HepG2 (cell line): ENCODE measurements at regions not wholly inside any gene's neighbourhood (a gene's known extent, or its start where the extent isn't known, plus 50 kb on each side); places are given as distances from the start of the nearest gene placed in this dataset.

Source experiments
- ATAC-seq: fragments of 200-7000 bp; cut with Tn5 transposase; 3 replicates; pipeline ENCODE4 v1.9.1; 2020; ENCODE audit warnings: mild to moderate bottlenecking, moderate library complexity
- BruUV-seq: library from RNA; stranded (reverse); fragments of 400-500 nt; replicated peaks from 2 replicates; lab custom pipeline; 2021; lab: Mats Ljungman, UMichigan
- CTCF ChIA-PET: fragments of 300-600 bp; formaldehyde crosslinking; extraction: SDS; loops from one replicate; lab custom pipeline; 2021; ENCODE audit warnings: low total read pairs, inconsistent platforms, low intra/inter-chr PET ratio; lab: Yijun Ruan, JAX
- POLR2A ChIA-PET: fragments of 350-600 bp; sonication (Branson Sonifier 250); formaldehyde crosslinking; loops from one replicate; lab custom pipeline; 2020; ENCODE audit warnings: antibody characterized with exemption, inconsistent platforms; lab: Yijun Ruan, JAX
- DNase-seq: peaks from one replicate; pipeline ENCODE4 v3.0.0-alpha.2; 2015; ENCODE audit warnings: low spot score
- FAIRE-seq: peaks from 3 replicates; lab custom pipeline; 2011; peaks lifted over from hg19 to GRCh38; lab: Jason Lieb, UNC
- H2AFZ ChIP-seq: one replicate; pipeline ENCODE4 v1.6.1; 2011; ENCODE audit warnings: low read length, inconsistent platforms
- H3K27ac ChIP-seq: fragments of 300-600 bp; 3 replicates; pipeline ENCODE4 v1.8.0; 2011; ENCODE audit warnings: mixed run types, mild to moderate bottlenecking, mixed read lengths, low read length, inconsistent platforms; ENCODE audit not compliant: insufficient read depth; ENCODE audit errors: extremely low read length
- H3K27me3 ChIP-seq, 2 experiments: fragments of 200-600 bp in 1 of 2; 2 replicates in 1 of 2; 3 replicates in 1 of 2; pipeline versions ENCODE4 v1.6.0 to v1.8.0; 2011; ENCODE audit warnings: low read length in 2 of 2, mild to moderate bottlenecking in 2 of 2, moderate library complexity in 2 of 2, inconsistent platforms in 1 of 2; ENCODE audit not compliant: insufficient read depth in 2 of 2, control insufficient read depth in 1 of 2
- H3K36me3 ChIP-seq, 2 experiments: fragments of 200-600 bp in 1 of 2; replicated peaks in 1 of 2; 2 replicates in 1 of 2; 3 replicates in 1 of 2; pipeline versions ENCODE4 v1.5.1 to v1.8.0; 2011; ENCODE audit warnings: low read length in 2 of 2, inconsistent platforms in 1 of 2; ENCODE audit not compliant: insufficient read depth in 2 of 2, control insufficient read depth in 1 of 2
- H3K4me1 ChIP-seq: 2 replicates; pipeline ENCODE4 v1.5.1; 2012; ENCODE audit warnings: low read length, inconsistent platforms; ENCODE audit not compliant: insufficient read depth
- H3K4me2 ChIP-seq: 2 replicates; pipeline ENCODE4 v1.6.0; 2011; ENCODE audit warnings: low read depth, low read length, inconsistent platforms
- H3K4me3 ChIP-seq, 3 experiments: fragments of 200-600 bp in 1 of 3; sonication (generic), shearing (Covaris generic) in 1 of 3; replicated peaks in 1 of 3; 2 replicates each; pipeline ENCODE4 v1.5.1; 2011 to 2016; ENCODE audit warnings: low read length in 3 of 3, inconsistent platforms in 2 of 3, low read depth in 2 of 3, mild to moderate bottlenecking in 2 of 3, control low read depth in 1 of 3, mixed read lengths in 1 of 3; ENCODE audit not compliant: insufficient read depth in 1 of 3
- H3K79me2 ChIP-seq: one replicate; pipeline ENCODE4 v1.6.1; 2011; ENCODE audit warnings: low read length, inconsistent platforms; ENCODE audit not compliant: insufficient read depth
- H3K9ac ChIP-seq: 2 replicates; pipeline ENCODE4 v1.6.0; 2011; ENCODE audit warnings: mild to moderate bottlenecking, low read depth, low read length, inconsistent platforms; ENCODE audit not compliant: insufficient read depth
- H3K9me3 ChIP-seq: 2 replicates; pipeline ENCODE4 v1.5.1; 2012; ENCODE audit warnings: mild to moderate bottlenecking, low read length
- H4K20me1 ChIP-seq: 2 replicates; pipeline ENCODE4 v1.6.0; 2011; ENCODE audit warnings: inconsistent platforms, mild to moderate bottlenecking, low read length, moderate library complexity; ENCODE audit not compliant: insufficient read depth
- ARHGAP35 ChIP-seq: sonication (generic); formaldehyde crosslinking; IDR thresholded peaks from 2 replicates; pipeline ENCODE4 v1.9.0; 2022; ENCODE audit warnings: mild to moderate bottlenecking, inconsistent platforms, moderate library complexity, missing genetic modification reagents, borderline replicate concordance
- CSRNP2 ChIP-seq: sonication (generic); formaldehyde crosslinking; conservative IDR thresholded peaks from 2 replicates; pipeline ENCODE4 v1.8.0; 2022; ENCODE audit warnings: low read depth, missing genetic modification reagents
- DDIT3 ChIP-seq: sonication (generic); formaldehyde crosslinking; IDR thresholded peaks from 2 replicates; pipeline ENCODE4 v1.4.0; 2020; ENCODE audit warnings: mild to moderate bottlenecking, missing genetic modification reagents
- MXD4 ChIP-seq: IDR thresholded peaks from 2 replicates; pipeline ENCODE4 v1.6.1; 2016; ENCODE audit warnings: mild to moderate bottlenecking, missing biosample characterization, missing genetic modification reagents
- SALL1 ChIP-seq: sonication (generic); formaldehyde crosslinking; IDR thresholded peaks from 2 replicates; pipeline ENCODE4 v1.8.0; 2022; ENCODE audit warnings: mild to moderate bottlenecking, missing genetic modification reagents
- SIX1 ChIP-seq: sonication (generic); formaldehyde crosslinking; IDR thresholded peaks from 2 replicates; pipeline ENCODE4 v1.4.0; 2020; ENCODE audit warnings: missing genetic modification reagents, borderline replicate concordance
- SMARCC2 ChIP-seq: fragments of 450-650 bp; IDR thresholded peaks from 2 replicates; pipeline ENCODE4 v1.6.1; 2017; ENCODE audit warnings: antibody characterized with exemption, mild to moderate bottlenecking
- SNAPC2 ChIP-seq: sonication (generic); formaldehyde crosslinking; IDR thresholded peaks from 2 replicates; pipeline ENCODE4 v1.8.1; 2022; ENCODE audit warnings: mild to moderate bottlenecking, missing genetic modification reagents
- TBX2 ChIP-seq: sonication (generic); formaldehyde crosslinking; IDR thresholded peaks from 2 replicates; pipeline ENCODE4 v1.5.0; 2020; ENCODE audit warnings: missing genetic modification reagents, mild to moderate bottlenecking, borderline replicate concordance
- ZFP62 ChIP-seq: sonication (generic); formaldehyde crosslinking; IDR thresholded peaks from 2 replicates; pipeline ENCODE4 v1.4.0; 2020; ENCODE audit warnings: missing genetic modification reagents
- ZNF275 ChIP-seq: sonication (generic); formaldehyde crosslinking; IDR thresholded peaks from 2 replicates; pipeline ENCODE4 v1.8.0; 2022; ENCODE audit warnings: missing genetic modification reagents, mild to moderate bottlenecking, inconsistent platforms, borderline replicate concordance
- ZNF660 ChIP-seq: sonication (generic); formaldehyde crosslinking; IDR thresholded peaks from 2 replicates; pipeline ENCODE4 v1.5.1; 2020; ENCODE audit warnings: mild to moderate bottlenecking, low read depth, missing genetic modification reagents, borderline replicate concordance
- ZNF761 ChIP-seq: sonication (generic); formaldehyde crosslinking; conservative IDR thresholded peaks from 2 replicates; pipeline ENCODE4 v1.4.0; 2020; ENCODE audit warnings: mild to moderate bottlenecking, missing genetic modification reagents
- ZNF775 ChIP-seq: sonication (generic); formaldehyde crosslinking; IDR thresholded peaks from 2 replicates; pipeline ENCODE4 v1.4.0; 2020; ENCODE audit warnings: missing genetic modification reagents, mild to moderate bottlenecking, moderate library complexity, borderline replicate concordance
- in situ Hi-C: cut with HindIII; loops from 2 replicates; pipeline ENCODE4 v1.10.0; 2017; ENCODE audit warnings: low pct_unique_long_range_greater_than_20kb; ENCODE audit not compliant: extremely low pct_ligation_motif_present
- intact Hi-C: fragments of 100-400 bp; cut with micrococcal nuclease; formaldehyde crosslinking; loops from one replicate; pipeline ENCODE4 v1.10.0; 2022; ENCODE audit not compliant: unreplicated experiment

- TF ChIP-seq ZFP62 (CRISPR knock-in tag), result no peak
- TF ChIP-seq ZNF660 (CRISPR knock-in tag), result no peak
- no peak for TF ChIP-seq SIX1 (CRISPR knock-in tag)
- TF ChIP-seq TBX2 (CRISPR knock-in tag), result no peak
- no peak for TF ChIP-seq SALL1 (CRISPR knock-in tag)
- no peak for TF ChIP-seq SNAPC2 (CRISPR knock-in tag)
- no peak for TF ChIP-seq CSRNP2 (CRISPR knock-in tag)
- no peak for TF ChIP-seq ZNF275 (CRISPR knock-in tag)
- no peak for TF ChIP-seq ZNF775 (CRISPR knock-in tag)
- no peak for TF ChIP-seq ZNF761 (CRISPR knock-in tag)
- no peak for TF ChIP-seq SMARCC2
- no peak for TF ChIP-seq MXD4 (CRISPR knock-in tag)
- no peak for TF ChIP-seq DDIT3
- TF ChIP-seq ARHGAP35 (CRISPR knock-in tag), result no peak
- FAIRE-seq, result no peak
- Histone ChIP-seq H2AFZ (no peak overlapping the region), H3K4me2 (no peak overlapping the region), H3K9ac (no peak overlapping the region), H3K36me3 (no peaks in the 10 kb centered on the region), H3K27me3 (peaks cover 0 to 3% of the 10 kb centered on the region in 2 experiments; a peak in 2 of 5 replicates), H3K9me3 (no peaks in the 10 kb centered on the region), H3K4me3 (no peak overlapping the region), H3K79me2 (no peaks in the 10 kb centered on the region), H3K27ac (no peak overlapping the region), H4K20me1 (no peaks in the 10 kb centered on the region), H3K4me1 (no peaks in the 10 kb centered on the region)
- CTCF ChIA-PET, result no interaction called here
- intact Hi-C loops, result no loop called here
- ATAC-seq, result no peak
- in situ Hi-C loops, result no loop called here
- POLR2A ChIA-PET, result no interaction called here
- BruUV-seq, result no TSS peak
- DNase-seq, result no peak
Observed at GRCh38 chr5:110262749-110263148, 463.7 kb downstream of the TMEM232 start.
